Amygdala (tissue), 56 donors: ENCODE measurements at regions not wholly inside any gene's neighbourhood (a gene's known extent, or its start where the extent isn't known, plus 50 kb on each side); places are given as distances from the start of the nearest gene placed in this dataset.
"Not testable (repeated sequence)": the region's sequence is repeated elsewhere in the genome, so short reads cannot be mapped to it uniquely, and the experiment has no call there.

Experiments used
- DNase-seq, 56 donors: peaks; one replicate each; lab custom pipeline; 2025; lab: John Stamatoyannopoulos, UW

DNA sequence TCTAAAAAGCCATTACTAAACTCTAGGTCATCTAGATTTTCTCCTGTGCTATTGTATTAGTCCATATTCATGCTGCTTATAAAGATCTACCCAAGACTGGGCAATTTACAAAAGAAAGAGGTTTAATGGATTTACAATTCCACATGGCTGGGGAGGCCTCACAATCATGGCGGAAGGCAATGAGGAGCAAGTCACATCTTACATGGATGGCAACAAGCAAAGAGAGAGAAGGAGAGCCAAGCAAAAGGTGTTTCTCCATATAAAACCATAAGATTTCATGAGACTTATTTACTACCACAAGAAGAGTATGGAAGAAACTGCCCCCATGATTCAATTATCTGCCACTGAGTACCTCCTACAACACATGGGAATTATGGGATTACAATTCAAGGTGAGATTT, 69.6 kb upstream of the CCDC6 start:
- DNase-seq: not testable (repeated sequence)

DNA sequence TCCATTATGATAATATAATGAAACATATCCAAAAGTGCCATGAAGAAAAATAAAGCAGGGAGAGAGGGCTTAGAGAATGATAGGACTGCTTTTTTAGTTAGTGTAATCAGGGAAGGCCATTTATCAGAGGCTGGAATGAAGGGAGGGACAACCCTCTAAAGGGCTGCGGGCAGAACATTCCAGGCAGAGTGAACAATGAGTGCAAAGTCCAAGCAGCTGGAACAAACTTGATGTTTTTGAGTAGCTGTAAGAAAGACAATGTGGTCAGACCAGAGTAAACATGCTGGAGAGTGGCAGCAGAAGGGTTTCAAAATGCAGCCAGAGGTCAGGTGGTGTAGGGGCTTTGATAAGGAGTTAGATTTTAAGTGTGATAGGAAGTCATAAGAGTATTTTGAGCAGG, 65.6 kb upstream of the CCDC6 start:
- no peak for DNase-seq

DNA sequence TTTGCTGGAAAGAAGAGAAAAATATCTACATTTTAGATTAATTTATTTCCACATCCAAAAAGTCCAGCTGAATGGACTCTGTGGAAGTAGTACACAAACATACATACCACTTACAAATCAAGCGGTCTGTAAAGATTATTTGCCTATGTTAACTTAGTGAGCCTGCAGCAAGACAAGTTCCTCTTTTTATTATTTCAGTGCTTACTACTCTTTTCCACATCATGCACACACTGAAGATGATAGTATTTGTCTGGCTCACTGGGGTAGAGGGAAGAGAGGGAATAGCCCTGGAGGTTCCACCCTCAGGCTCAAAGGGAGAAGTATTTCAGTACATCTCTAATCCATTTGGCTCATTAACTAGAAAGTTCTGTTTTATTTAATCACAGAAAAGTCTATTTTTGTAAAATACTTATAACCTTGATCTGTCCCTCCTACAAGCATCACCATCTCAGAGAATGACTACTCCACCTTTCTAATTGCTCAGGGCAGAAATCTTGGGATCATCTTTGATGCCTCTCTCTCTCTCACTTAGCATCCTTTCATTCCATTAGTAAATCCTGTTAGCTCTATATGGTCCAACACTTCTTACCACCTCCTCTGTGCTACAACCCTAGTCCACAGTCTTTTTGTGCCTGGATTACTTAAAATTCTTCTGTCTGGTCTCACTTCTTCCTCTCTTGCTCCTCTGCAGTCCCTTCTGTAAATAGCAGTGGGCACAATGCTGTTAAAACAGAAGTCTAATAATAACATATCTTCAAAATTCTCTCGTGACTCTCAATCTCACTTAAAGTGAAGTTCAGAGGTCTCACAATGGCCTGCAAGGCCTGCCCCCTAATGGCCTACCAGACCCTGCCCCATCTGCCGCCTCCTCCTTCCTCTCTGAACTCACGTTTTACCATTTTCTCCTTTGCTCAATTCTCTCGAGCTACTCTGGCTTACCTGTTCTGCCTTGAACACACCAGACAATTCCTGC, 64.3 kb upstream of the CCDC6 start:
- DNase-seq: no peak

DNA sequence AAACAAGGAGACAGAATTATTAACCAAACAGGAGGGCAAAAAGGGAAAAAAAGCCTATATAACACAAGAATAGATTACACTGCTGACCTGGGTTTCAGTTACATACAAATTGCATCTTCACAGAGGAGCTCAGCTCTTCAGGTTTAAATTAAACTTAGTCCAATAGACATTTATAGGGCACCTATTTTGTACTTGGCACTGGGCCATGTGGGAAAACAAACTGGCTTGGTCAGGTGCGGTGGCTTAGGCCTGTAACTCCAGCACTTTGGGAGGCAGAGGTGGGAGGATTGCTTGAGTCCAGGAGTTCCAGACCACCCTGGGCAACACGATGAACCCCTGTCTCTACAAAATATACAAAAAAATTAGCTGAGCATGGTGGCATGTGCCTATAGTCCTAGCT, 62.3 kb upstream of the CCDC6 start:
- no peak for DNase-seq

DNA sequence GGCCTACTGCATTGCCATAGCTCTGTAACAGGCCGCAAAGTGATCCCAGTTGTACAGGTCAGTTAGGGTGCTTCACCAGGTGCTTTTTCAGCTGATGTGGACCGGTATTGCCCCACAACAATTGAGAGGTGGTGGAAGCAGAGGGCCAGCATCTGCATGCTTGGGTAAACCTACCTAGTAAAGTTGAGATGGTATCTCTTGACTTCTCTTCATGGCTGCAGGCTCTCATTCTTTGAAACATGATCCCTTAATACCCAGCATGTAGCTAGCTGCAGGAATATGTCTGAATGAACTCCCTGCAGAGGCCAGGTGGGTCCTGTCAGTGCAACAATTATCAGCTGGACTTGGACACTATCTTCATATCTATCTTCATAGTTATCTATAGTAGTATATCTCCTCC, 60.7 kb upstream of the CCDC6 start:
- no peak for DNase-seq

DNA sequence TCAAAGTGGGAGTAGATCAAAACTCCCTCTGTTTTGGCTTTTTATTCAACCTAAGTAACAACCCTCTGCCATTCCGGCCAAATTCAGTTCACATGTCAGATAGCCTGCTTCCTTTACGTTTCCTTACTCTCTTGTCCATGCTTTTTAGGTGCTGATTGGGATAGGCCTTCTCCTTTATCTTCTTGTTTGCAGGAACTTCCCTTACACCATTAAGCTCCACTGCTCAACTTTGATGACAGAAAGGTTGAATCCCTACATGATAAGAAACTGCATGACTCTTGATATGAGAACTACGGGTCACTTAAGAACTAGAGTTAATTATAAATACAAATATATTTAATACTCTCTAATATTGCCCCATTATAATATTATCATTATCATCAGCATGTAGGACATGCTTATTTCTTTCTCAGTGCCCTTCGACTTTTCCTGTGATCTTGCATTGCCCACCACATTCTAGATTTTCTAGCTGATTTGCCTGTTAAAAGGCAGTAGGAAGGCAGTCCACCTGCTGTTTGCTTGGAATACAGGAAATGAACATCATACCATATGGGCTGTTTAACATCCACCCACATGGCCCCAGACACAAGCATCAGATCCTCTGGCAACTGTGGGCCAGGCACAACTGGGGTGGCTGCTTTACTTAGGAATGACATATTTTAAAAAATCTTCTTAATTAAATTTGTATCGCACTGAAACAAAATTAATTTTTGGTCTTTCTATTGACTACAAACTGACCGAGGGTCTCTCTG, 59.7 kb upstream of the CCDC6 start:
- peak in 4 of 56 donors; percentile 2 to 30 (median 4) for DNase-seq

DNA sequence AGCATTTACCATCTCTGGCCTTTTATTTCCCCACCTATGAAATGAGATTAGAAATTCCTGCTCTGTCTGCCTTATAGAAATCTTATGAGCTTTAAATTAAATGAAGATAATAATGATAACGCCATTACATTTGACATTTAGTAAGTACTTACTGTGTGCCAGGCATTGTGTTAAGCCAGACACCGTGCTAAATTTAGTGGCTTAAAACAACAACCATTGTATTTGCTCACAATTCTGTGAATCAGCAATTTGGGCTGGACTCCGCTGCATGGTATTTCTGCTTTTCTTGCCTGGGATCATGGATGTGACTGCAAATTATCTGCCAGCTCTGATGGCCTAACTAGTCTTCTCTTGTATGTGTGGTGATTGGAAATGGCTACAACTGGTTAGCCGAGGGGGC, 56.4 kb upstream of the CCDC6 start:
- DNase-seq: peak in 1 of 56 donors; percentile 5

DNA sequence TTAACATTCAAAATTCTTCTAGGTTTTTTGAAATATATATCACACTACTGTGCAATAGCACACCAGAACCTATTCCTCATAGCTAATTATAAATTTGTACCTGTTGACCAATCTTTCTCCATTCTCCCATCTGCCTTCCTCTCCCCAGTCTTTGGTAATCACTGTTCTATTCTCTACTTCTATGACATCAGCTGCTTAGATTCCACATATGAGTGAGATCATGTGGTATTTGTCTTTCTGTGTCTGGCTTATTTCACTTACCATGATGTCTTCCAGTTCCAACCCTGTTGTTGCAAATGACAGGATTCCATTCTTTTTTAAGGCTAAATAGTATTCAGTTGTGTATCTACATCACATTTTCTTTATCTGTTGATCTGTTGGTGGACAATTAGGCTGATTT, 54.4 kb upstream of the CCDC6 start:
- DNase-seq: no peak

DNA sequence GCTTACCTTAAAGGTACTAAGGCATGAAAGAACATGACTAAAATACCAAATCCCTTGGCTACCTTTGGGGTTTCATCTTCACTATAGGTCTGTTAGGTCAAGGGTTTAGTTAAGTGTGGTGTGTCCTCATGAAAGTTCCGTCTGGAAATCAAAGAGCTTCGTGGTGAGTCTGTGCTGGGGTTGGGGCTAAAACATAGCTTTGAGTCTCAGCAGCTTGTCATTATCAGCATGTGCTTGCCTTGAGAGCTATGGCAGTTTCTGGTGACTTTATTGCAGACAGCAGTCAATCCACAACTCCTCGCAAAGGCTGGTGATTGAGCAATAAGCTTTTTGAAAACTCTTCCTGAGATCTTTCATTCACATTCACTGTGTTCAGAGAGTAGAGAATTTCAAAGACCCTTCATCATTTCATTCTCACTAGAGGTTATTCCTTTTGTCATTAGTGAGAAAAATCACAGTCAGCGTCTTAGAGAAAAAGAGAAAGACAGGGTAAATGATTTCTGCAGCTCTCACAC, 53.2 kb upstream of the CCDC6 start:
- DNase-seq: no peak

DNA sequence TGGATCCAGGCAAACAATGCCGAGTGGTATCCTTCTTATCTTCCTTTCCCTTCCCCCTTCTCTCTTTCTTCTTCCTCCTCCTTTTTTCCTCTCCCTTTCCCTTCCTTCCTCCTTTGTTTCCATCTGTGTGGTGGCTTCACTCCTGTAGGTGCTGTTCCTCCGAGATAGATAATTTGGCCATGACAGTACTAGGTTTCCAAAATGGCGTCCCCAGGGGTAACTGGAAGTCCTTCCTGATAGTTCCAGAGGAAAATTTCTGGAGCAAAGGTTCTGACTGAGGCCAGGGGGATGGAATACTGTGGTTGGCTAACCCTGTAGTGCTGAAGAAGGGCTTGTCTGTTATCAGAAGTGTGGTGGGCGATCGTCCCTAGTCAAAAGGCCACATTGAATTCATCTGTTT, 52.5 kb upstream of the CCDC6 start:
- no peak for DNase-seq

DNA sequence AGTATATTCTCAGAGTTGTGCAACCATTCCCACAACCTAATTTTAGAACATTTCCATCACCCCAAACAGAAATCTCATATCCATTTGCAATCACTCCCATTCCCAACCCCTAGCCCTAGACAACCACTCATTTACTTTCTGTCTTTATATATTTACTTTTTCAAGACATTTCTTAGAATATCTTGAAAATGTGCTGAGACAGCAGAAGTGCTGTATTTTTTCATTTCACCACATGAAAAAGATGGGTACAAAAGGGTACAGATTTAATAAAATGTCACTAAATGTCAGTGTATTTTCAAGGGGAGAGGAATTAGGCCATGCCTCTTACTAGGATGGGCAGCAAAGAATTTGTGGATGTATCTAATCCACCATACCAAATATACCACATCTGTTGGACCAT, 51.6 kb upstream of the CCDC6 start:
- DNase-seq: no peak
